RWPE2 (cell line): ENCODE measurements at regions not wholly inside any gene's neighbourhood (a gene's known extent, or its start where the extent isn't known, plus 50 kb on each side); places are given as distances from the start of the nearest gene placed in this dataset.

Experiments
- ATAC-seq: fragments of 200-7000 bp; cut with Tn5 transposase; 3 replicates; pipeline ENCODE4 v1.9.1; 2021; ENCODE audit warnings: low read depth
- DNase-seq: peaks from one replicate; pipeline ENCODE4 v3.0.0-alpha.2; 2020; ENCODE audit warnings: low spot score
- H3K27ac ChIP-seq: fragments of 450-650 bp; 2 replicates; pipeline ENCODE4 v1.5.1; 2017; ENCODE audit warnings: mild to moderate bottlenecking; ENCODE audit not compliant: poor library complexity, severe bottlenecking
- H3K27me3 ChIP-seq: fragments of 250-450 bp; sonication (Bioruptor Pico); 2 replicates; pipeline ENCODE4 v1.5.1; 2021; ENCODE audit warnings: mild to moderate bottlenecking, moderate library complexity; ENCODE audit not compliant: insufficient read depth, poor library complexity, severe bottlenecking
- H3K36me3 ChIP-seq: fragments of 250-450 bp; sonication (Bioruptor Pico); 2 replicates; pipeline ENCODE4 v1.5.1; 2020; ENCODE audit warnings: low read depth, mild to moderate bottlenecking, moderate library complexity
- H3K4me1 ChIP-seq: fragments of 250-450 bp; sonication (Bioruptor Pico); 2 replicates; pipeline ENCODE4 v1.5.1; 2021; ENCODE audit warnings: mild to moderate bottlenecking, moderate library complexity; ENCODE audit not compliant: insufficient read depth, poor library complexity, severe bottlenecking
- H3K4me3 ChIP-seq: fragments of 250-450 bp; sonication (Bioruptor Pico); 2 replicates; pipeline ENCODE4 v1.5.1; 2021; ENCODE audit warnings: mild to moderate bottlenecking, moderate library complexity; ENCODE audit not compliant: severe bottlenecking
- H3K9me3 ChIP-seq: fragments of 250-450 bp; sonication (Bioruptor Pico); 2 replicates; pipeline ENCODE4 v1.5.1; 2021; ENCODE audit warnings: mild to moderate bottlenecking, moderate library complexity; ENCODE audit not compliant: severe bottlenecking
- TF ChIP-seq, protein P1 (sequence below): fragments of 450-650 bp; IDR thresholded peaks from one replicate; pipeline ENCODE4 v1.5.1; 2017; ENCODE audit warnings: mild to moderate bottlenecking, moderate library complexity; ENCODE audit not compliant: poor library complexity, severe bottlenecking

DNA sequence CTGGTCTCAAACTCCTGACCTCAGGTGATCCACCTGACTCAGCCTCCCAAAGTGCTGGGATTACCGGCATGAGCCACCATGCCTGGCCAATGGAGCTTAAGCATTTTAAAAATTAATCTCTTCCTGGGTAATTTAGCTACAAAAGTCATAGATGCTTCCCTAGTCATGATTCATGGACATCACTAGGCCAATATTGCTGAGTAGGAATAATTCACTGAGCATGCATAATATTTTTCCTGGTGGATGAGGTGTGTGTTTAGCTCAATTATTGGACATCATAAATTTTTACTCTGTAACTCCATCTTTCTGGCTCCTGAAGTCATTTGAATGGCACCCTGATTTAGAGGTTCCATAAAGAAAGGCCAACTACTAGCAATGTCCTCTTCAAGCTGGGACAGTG, 512.9 kb upstream of the AGTR1 start:
- Histone ChIP-seq H3K9me3 (no peaks in the 10 kb centered on the region), H3K4me3 (no peak overlapping the region), H3K4me1 (no peaks in the 10 kb centered on the region), H3K27ac (no peak overlapping the region), H3K27me3 (no peaks in the 10 kb centered on the region), H3K36me3 (no peaks in the 10 kb centered on the region)
- ATAC-seq (no peak), DNase-seq (no peak)
- TF ChIP-seq, protein P1, sequence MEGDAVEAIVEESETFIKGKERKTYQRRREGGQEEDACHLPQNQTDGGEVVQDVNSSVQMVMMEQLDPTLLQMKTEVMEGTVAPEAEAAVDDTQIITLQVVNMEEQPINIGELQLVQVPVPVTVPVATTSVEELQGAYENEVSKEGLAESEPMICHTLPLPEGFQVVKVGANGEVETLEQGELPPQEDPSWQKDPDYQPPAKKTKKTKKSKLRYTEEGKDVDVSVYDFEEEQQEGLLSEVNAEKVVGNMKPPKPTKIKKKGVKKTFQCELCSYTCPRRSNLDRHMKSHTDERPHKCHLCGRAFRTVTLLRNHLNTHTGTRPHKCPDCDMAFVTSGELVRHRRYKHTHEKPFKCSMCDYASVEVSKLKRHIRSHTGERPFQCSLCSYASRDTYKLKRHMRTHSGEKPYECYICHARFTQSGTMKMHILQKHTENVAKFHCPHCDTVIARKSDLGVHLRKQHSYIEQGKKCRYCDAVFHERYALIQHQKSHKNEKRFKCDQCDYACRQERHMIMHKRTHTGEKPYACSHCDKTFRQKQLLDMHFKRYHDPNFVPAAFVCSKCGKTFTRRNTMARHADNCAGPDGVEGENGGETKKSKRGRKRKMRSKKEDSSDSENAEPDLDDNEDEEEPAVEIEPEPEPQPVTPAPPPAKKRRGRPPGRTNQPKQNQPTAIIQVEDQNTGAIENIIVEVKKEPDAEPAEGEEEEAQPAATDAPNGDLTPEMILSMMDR, result no peak

- H3K27me3 ChIP-seq, result no peaks in the 10 kb centered on the region
- DNase-seq (no peak), ATAC-seq (no peak)
- no peaks in the 10 kb centered on the region for H3K36me3 ChIP-seq
- H3K4me3 ChIP-seq, result no peak overlapping the region
- TF ChIP-seq, protein P1, result no peak
- H3K27ac ChIP-seq, result no peak overlapping the region
- H3K4me1 ChIP-seq, result no peaks in the 10 kb centered on the region
- H3K9me3 ChIP-seq, result no peaks in the 10 kb centered on the region
These were observed 510.8 kb upstream of the AGTR1 start for GRCh38 chr3:148186881-148187280.

DNA sequence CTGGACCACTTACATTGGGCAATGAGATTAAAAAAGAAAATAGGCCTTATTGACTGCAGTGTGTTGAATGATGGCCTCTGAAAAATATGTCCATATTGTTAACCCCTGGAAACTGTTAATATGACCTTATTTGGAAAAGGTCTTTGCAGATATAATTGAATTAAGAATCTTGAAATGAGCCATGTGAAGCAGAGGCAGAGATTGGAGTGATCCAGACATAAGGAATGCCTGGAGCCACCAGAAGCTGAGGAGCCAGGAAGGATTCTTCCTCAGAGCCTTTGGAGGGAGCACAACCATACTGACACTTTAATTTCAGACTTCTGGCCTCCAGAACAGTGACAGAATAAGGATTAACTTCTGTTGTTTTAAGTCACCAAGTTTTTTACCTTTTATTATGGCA, 510.4 kb upstream of the AGTR1 start:
- Histone ChIP-seq H3K27me3 (no peaks in the 10 kb centered on the region), H3K9me3 (no peaks in the 10 kb centered on the region), H3K4me1 (no peaks in the 10 kb centered on the region), H3K4me3 (no peak overlapping the region), H3K36me3 (no peaks in the 10 kb centered on the region), H3K27ac (no peak overlapping the region)
- no peak for ATAC-seq
- no peak for DNase-seq
- TF ChIP-seq, protein P1, result no peak

- Histone ChIP-seq H3K9me3 (no peaks in the 10 kb centered on the region), H3K36me3 (no peaks in the 10 kb centered on the region), H3K27me3 (peaks cover 6% of the 10 kb centered on the region), H3K4me3 (no peak overlapping the region), H3K27ac (no peak overlapping the region), H3K4me1 (no peaks in the 10 kb centered on the region)
- TF ChIP-seq, protein P1, result no peak
- no peak for ATAC-seq
- DNase-seq, result no peak
These were observed 507.2 kb upstream of the AGTR1 start for GRCh38 chr3:148190441-148190990.

- Histone ChIP-seq H3K4me1 (no peaks in the 10 kb centered on the region), H3K27me3 (peaks cover 6% of the 10 kb centered on the region), H3K36me3 (no peaks in the 10 kb centered on the region), H3K27ac (no peak overlapping the region), H3K4me3 (no peak overlapping the region), H3K9me3 (no peaks in the 10 kb centered on the region)
- ATAC-seq (no peak), DNase-seq (no peak)
- TF ChIP-seq, protein P1, result no peak
These were observed 505.7 kb upstream of the AGTR1 start for GRCh38 chr3:148191966-148192365.
